GM21526 (cell line): ENCODE measurements at regions not wholly inside any gene's neighbourhood (a gene's known extent, or its start where the extent isn't known, plus 50 kb on each side); places are given as distances from the start of the nearest gene placed in this dataset.

Experiments
- ATAC-seq: cut with Tn5 transposase; IDR thresholded peaks from one replicate; pipeline ENCODE4 v1.9.1; 2021; ENCODE audit warnings: moderate library complexity; ENCODE audit not compliant: unreplicated experiment, low FRiP score

DNA sequence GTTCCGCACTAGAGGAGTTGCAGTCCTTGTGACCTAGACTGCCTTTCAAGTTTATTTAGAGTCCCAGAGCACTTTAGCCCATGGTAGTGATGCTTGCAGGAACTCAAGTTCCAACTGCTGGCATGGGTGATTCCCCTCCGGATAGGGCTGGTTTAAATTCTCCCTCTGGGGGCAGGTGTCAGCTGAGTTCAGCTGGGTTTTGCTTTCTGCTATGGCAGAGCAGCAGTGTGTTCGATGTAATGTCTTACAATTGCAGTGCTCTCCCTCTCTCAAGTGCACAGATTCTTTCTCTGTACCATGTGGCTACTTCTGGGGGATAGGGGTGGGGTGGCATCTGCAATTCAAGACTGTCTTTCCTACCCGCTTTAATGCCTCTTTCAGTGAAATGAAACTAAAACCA, 164.8 kb upstream of the ZIC3 start:
- no peak for ATAC-seq

DNA sequence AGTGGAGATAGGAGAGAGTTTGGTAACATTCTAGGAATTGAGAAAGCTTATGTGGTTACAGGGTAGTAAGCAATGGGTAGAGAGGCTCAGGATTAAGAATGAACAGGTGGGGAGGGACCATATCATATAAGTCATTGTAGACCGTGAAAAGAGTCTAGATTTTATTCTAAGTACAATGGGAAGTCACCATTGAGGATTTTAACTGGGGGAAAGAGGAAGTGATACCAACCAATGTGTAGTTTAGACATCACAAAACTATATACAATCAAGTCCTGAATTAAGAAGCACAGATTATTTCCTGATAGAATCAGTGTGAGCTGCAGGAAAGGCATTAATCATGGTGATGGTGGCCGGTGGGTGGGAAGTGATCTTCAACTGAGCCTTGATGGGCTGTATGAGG, 178.3 kb upstream of the ZIC3 start:
- ATAC-seq = no peak

DNA sequence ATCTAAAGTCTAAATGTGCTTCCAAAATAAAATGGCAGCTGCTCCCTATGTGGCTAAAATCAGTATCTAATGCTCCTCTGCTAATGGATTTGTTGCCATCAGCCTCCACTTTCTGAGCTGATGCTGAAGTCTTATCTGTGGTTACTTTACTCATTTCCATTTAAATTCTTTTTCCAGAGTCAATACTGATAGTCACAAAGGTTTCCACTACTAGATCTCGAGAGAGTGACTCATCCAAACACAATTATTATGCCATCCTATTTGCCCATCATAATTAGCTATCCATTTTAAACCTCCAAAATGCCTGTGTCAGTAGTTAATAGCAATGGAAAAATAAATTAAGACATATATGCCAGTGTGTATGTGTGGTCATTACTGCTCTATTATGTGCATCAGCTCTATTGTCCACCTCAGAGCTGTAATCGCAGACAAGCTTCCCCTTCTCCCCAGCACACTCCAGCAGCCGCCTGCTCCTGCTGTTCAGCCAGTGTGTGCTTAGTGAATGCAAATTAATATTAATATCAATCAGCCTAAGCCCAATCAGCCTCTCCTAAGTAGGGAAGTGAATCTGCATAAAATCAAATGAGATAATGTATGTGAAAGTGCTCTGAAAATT, 199.8 kb upstream of the ZIC3 start:
- no peak for ATAC-seq

DNA sequence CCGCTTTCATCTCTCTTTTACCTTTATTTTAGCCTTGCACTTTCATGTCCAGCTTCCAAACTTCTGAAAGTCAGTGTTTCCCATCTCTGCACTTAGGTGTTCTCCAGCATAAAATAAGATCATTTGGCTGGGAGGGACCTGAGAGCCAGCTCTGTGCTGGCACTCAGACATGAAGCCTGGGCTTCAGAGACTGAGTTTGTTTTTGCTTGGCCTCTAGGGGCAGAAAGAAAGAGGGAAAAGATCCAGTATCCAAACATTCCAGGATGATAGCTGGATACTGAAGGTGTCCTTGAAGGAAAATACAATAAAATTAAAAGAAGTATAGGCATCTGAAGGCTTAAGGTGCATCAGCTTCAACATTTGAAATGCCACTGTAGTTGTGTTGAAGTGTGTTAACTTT, 202.4 kb upstream of the ZIC3 start:
- no peak for ATAC-seq

DNA sequence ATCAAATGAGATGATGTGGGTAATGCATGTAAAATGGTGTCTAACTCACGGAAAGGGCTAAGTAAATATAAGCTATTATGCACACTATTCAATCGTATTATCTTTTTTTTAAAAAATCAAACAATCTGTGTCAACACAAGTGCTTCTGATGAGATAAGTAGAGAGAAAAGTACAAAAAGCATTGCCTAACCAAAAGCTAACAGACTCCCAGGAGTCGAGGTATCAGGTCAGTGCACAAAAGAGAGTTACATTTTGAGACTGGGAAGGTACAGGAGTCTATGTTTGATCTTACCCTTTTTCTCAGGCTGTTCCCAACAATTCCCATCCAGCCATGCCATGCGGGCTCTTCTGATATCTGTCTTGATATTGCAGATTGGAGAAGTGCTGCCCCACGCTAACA, 203.3 kb upstream of the ZIC3 start:
- no peak for ATAC-seq

DNA sequence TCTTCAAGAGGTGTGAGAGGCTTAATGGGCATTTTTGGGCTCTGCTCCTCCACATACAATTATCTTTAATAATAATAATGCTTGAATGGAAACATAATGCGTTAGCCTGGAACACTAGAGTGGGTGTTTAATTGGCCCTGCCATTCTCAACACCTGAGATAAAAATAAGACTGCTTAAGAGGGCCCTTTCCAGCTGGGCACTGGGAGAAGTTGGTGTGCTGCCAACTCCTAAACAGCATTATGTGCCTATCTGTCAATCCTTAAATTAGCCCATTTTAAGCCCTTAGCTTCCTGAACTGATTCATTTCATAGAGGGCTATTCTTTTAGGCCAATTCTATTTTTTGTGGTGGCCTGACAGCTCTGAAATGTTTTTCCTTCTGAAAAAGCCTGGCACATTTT, 211.1 kb upstream of the ZIC3 start:
- no peak for ATAC-seq

DNA sequence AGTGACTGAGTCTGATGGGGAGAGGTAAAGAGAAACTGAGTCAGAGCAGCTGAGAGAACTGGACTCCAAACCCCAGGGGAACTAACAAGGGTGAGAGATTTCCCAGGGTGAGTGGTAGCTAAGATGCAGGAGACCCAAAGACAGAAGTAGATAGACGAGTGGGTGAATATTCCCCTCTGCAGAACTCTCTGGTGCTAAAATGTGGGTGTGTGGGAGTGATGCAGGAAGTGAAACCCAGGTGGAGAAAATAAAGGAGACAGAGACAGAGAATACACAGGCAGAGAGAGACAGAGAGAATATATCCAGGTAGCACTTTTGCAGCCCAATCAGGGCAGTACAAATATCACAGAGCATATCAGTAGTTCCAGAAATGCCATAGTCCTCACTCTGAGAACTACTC, 212.5 kb upstream of the ZIC3 start:
- ATAC-seq = no peak

DNA sequence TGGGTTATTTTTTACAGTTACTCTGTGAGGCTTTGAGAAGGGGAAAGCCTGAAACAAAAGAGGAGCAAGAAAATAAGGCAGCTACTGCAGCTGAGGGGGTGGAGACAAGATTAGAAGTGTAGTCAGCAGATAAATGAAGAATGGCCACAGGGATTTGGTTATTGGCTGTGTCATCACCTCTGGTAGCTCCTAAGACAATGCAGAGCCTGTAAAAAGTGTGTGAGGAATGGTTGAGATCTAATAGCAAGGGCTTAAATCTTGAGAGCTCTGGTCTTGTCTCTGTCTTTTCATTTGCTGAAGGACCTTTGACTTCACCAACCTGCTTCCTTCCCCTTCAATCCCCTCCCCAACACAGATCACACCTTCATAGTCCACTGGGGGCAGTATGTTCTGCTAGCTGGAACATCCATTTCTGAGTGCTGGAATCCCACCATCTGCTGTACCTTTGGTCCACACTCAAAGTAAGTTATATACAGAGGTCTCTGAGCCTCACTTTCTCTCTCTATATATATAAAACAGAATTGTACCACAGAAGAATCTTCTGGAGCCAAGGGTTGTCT, 213.7 kb upstream of the ZIC3 start:
- no peak for ATAC-seq

DNA sequence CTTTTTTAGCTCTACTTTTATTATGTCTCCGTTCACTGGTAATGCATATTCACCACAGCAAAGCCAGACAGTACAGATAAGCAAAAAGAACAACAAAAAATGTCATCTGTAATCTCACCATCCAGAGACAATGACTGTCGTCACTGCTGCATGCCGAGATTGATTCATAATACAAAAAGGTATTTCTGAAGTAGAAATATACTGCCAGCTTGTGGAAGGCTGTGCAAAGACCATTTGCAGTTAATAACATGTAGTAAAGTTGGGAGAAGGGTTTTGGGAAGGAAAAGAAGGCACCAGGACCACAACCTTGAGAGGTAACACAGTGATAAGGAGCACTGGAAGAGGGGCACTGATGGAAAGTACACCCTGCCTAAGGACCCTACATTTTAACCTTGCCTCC, 223.0 kb upstream of the ZIC3 start:
- ATAC-seq = no peak

DNA sequence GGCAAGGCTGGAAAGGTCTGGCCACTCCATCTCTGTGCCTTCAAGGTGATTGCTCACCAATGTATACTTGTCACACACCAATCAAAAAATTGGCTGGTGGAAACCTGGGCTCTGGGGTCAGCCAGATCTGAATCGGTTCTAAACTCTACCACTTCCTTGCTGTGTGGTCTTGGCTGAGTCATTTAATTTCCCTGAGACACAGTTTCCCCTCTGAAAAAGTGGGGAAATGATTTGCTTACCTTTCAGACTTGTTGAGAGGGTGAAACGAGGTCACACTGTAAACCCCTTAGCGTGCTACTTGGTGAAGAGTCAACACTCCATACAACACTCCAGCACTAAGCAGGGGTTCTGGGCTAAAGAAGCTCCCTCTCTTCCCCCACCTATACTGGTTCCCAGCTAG, 252.3 kb upstream of the ZIC3 start:
- ATAC-seq = no peak

DNA sequence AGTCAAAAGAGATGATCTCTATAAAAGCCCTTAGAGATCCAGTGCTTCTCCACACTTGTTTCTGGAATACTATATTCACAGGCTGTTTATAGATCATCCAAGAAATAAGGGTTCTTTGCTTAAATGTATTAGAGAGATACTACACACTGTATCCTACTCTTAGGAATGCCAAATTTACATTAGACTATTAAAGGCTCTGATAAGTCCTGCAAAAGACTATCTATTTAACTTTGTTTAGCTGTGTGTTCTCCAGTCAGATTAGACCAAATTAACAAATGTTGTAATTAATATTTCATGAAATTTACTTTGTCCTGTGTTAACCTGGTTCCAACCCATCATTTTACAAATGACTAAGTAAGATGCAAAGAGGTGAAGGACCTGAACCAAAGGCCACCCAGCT, 260.5 kb upstream of the ZIC3 start:
- ATAC-seq = no peak

DNA sequence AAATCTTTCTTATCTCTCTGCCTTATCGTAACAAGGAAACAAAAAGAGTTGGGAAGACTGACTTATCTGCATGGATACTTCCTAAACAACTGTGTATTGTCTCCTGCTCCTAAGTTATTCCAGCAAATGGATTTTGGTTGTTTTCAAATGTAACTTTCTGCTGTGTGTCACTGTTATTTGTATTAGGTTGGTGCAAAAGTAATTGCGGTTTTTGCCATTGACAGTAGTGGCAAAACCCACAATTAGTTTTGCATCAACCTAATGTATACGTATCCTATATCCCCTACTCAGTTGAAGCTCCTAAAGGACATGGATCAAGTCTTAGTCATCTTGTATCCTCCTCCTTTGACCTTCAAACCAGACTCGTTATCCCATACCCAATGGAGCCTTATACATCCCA, 263.4 kb upstream of the GPR101 start:
- ATAC-seq = no peak

DNA sequence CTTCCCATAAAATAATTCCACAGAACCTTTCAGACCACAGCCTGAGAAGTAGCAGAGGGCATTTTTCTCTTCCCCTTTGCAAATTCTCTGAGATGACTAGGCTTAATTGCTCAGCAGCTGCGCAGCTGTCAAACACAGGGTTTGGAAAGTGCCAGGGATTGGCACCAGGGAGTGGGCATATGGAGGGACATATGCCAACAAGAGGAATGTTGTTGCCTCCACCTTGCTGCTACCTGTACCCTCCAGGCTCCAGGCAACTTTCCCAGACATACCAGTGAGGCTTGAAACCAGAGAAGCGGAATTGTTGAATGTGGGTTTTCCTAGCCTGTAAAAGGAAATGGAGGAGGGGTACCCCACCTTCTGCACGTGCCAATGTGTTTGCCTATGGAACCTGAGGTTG, 256.2 kb upstream of the GPR101 start:
- ATAC-seq = no peak

DNA sequence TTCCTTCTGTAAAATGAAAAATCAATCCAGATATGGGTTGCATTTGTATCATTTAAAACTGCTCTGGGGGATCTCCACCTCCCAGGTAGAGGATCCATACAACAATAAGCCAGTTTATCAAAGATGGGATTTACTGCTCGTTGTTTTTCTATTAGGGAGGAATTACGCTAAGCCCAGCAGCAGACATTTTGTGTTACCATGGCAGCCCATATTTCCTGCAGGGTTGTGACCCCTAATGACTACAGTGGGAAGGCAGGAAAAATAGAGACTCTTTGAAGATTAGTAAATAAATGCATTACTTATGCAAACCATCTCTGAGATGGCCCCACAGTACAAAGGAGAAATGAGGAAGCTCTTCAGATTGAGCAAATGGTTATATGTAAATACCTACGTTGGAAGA, 253.4 kb upstream of the GPR101 start:
- ATAC-seq = no peak

DNA sequence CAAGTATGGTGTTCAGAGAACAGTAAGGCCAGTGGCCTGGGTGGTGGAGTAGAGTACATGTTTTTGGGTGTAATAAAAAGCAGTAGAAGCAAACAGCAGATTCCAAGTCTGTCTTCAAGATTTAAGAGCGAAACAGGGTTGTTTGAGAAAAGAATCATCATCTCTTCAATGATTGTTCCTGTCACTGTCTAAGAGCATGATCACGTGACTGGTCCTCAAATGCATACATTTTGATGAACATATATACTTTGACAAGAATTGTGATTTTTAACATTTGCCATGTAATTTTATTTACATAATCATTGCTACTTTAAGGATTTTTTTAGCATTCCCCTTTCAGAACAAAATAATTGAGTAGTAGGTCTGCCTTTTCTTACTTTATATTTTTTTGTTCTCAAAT, 252.6 kb upstream of the GPR101 start:
- no peak for ATAC-seq

DNA sequence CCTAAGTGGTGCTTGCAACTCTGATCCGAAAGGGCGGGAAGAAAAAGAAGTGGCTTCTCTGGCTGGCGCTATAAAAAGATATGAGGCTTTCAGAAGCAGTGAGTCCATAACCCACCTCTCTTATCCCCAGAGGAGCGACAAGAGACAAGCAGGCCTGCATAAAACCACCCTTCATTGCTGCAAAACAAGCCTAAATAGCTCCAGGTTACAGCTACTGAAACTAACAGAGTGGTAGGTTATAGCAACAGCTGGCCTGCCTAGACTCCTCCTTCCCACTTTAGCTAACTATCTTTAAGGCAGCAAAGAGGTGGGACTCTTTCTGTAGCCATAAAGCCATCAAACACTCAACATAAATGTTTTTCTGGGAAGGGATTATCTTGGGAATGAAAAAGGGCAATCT, 245.0 kb upstream of the GPR101 start:
- no peak for ATAC-seq

DNA sequence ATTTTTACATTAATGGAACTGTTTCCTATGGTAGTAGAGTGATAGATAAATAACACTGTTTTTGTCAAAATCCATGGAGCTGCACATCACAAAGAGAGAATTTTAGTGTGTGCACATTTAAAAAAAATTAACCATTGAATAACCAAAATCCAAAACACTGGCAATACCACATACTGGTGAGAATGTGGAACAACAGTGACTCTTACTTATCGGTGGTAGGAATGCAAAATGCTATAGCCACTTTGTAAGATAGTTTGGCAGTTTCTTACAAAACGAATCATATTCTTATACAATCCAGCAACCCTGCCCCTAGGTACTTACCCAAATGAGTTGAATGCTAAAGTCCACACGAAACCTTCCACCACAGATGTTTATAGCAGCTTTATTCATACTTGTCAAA, 229.6 kb upstream of the GPR101 start:
- ATAC-seq = no peak

DNA sequence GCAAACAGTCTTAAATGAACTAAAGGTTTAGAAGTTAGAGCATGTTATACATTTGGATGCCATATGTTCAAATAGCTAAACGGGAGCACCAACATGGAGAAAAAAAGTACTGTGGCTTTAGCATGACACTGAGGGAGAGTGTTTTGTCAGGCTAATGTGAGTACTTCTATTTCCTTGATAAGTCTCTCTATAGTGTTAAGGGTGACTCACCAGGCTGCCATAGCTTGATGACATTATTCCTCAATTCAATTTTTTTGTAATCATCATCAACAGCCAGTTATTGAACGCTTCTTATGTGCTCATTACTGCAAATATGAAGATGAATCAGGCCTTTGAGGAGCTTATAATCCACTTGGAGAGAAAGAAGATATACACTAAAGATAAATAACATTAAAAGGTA, 211.4 kb upstream of the GPR101 start:
- no peak for ATAC-seq

DNA sequence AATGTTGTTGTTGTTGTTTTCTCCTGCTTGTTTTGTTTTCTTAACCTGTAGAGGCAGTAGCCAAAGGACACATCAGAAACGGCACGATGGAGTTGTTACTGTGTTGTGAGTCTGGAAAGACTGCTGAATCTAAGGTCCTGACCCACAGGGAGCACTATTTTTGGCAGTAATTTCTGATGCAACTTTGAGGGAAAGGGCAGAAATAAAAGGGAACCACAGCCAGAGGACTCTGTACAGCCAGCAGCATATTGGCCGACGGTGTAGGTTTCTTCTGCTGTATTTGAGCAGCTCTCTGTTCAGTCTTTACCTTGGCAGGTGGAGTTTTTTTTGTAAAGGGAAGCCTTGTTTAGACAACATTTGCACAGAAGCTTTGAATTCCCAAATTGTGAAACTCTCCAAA, 203.0 kb upstream of the GPR101 start:
- ATAC-seq = no peak

DNA sequence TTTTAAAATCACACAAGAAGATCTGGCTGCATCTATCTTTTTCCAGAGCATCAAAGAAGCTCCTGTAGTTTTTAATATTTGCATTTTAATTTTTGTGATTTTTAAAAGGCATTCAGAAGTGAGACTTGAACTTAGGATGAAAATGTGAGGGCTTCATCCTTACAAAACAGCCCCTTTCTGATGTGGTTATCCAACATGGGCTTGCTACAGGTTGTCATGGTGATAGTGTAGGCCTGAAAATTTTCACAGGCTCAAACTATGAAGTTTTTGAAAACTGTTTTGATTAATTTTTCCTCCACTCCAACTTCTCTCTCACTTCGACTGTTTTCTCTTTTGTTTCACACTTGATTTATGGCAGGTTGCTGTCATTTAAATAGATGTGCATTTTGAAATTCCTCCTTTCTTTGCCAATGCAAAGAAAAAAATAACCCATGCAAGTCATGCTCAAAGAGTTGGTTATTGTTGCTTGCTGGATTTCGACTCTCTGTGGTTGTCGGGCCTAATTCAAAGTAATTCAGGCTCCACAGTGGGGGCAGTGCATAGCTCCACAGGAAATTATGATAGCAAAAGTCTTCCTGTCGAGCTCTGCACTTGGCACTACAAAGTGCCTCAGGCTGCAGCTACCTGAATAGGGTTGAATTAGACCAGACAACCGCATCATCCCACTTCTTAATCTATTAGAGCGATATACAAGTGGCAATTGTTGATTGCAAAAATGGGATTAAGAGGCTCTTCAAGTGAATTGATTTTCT, 201.0 kb upstream of the GPR101 start:
- ATAC-seq = no peak

DNA sequence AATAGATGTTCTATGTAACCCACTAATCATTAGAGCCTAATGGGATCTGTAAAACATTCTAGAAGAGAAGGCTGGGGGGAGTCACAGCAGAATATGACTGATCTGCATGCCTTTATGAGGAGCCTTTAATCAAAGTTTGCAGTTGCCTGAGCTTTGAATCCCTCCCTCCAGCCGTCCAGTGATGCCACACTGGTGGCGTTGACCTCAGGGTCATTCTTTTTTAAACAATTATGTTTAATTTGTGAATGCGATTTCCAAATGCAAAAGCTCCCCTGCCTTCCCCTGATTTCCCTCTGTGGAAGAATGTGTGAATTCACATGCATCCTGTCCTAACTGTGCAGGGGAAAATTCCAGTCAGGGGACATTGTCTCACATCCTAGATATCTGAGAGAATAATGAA, 199.7 kb upstream of the GPR101 start:
- ATAC-seq = no peak

DNA sequence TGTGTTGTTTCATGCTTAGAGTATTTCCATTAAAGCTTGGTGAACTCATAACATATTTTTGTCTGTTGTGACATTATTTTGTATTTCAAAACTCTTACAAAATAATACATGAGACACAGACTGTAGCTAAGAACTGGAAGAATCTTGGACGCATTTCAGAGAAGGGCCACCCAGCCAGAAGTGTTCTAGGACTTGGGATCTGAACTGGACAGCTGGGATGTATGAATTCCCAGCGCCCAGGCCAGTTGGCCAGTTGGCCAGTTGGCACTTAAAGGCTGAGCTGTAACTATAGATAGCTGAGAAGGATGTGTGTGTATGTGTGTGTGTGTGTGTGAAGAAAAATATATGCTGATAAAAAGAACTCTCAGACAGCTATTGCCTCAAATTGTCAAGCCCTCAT, 193.4 kb upstream of the GPR101 start:
- ATAC-seq = no peak
